HG03575 (cell line): ENCODE measurements at regions not wholly inside any gene's neighbourhood (a gene's known extent, or its start where the extent isn't known, plus 50 kb on each side); places are given as distances from the start of the nearest gene placed in this dataset.

Experiments
- ATAC-seq: cut with Tn5 transposase; IDR thresholded peaks from one replicate; pipeline ENCODE4 v1.9.1; 2021; ENCODE audit not compliant: unreplicated experiment, insufficient number of reproducible peaks, low FRiP score; ENCODE audit errors: extremely low read depth

GRCh38 chr1:4093856-4094565 is 193.9 kb upstream of the C1orf174 start:
- ATAC-seq: no peak

- ATAC-seq: no peak
These were observed 195.4 kb upstream of the C1orf174 start for GRCh38 chr1:4095433-4095971.

GRCh38 chr1:4101459-4102161 is 201.5 kb upstream of the C1orf174 start:
- no peak for ATAC-seq

GRCh38 chr1:4105300-4105880 is 205.3 kb upstream of the C1orf174 start:
- no peak for ATAC-seq

- no peak for ATAC-seq
These were observed 206.7 kb upstream of the C1orf174 start for GRCh38 chr1:4106731-4107130.

- no peak for ATAC-seq
These were observed 207.2 kb upstream of the C1orf174 start for GRCh38 chr1:4107291-4107690.

- no peak for ATAC-seq
These were observed 208.3 kb upstream of the C1orf174 start for GRCh38 chr1:4108331-4108730.

- no peak for ATAC-seq
These were observed 208.9 kb upstream of the C1orf174 start for GRCh38 chr1:4108758-4109627.

- ATAC-seq: no peak
These were observed 209.5 kb upstream of the C1orf174 start for GRCh38 chr1:4109628-4109940.

- no peak for ATAC-seq
These were observed 210.8 kb upstream of the C1orf174 start for GRCh38 chr1:4110888-4111287.

GRCh38 chr1:4113897-4114296 is 213.8 kb upstream of the C1orf174 start:
- no peak for ATAC-seq

GRCh38 chr1:4115191-4115900 is 215.3 kb upstream of the C1orf174 start:
- ATAC-seq: no peak

GRCh38 chr1:4117196-4117595 is 217.1 kb upstream of the C1orf174 start:
- ATAC-seq: no peak

GRCh38 chr1:4118746-4119515 is 218.9 kb upstream of the C1orf174 start:
- no peak for ATAC-seq

GRCh38 chr1:4119516-4120220 is 219.6 kb upstream of the C1orf174 start:
- ATAC-seq: no peak

GRCh38 chr1:4120557-4121292 is 220.7 kb upstream of the C1orf174 start:
- ATAC-seq: no peak

- ATAC-seq: no peak
These were observed 221.2 kb upstream of the C1orf174 start for GRCh38 chr1:4121293-4121684.
